SW480 (cell line): ENCODE measurements at regions not wholly inside any gene's neighbourhood (a gene's known extent, or its start where the extent isn't known, plus 50 kb on each side); places are given as distances from the start of the nearest gene placed in this dataset.
"Not testable (repeated sequence)": the region's sequence is repeated elsewhere in the genome, so short reads cannot be mapped to it uniquely, and the experiment has no call there.

ENCODE experiments used
- DNase-seq: peaks from one replicate; pipeline ENCODE4 v3.0.0-alpha.2; 2016; ENCODE audit warnings: low spot score

DNA sequence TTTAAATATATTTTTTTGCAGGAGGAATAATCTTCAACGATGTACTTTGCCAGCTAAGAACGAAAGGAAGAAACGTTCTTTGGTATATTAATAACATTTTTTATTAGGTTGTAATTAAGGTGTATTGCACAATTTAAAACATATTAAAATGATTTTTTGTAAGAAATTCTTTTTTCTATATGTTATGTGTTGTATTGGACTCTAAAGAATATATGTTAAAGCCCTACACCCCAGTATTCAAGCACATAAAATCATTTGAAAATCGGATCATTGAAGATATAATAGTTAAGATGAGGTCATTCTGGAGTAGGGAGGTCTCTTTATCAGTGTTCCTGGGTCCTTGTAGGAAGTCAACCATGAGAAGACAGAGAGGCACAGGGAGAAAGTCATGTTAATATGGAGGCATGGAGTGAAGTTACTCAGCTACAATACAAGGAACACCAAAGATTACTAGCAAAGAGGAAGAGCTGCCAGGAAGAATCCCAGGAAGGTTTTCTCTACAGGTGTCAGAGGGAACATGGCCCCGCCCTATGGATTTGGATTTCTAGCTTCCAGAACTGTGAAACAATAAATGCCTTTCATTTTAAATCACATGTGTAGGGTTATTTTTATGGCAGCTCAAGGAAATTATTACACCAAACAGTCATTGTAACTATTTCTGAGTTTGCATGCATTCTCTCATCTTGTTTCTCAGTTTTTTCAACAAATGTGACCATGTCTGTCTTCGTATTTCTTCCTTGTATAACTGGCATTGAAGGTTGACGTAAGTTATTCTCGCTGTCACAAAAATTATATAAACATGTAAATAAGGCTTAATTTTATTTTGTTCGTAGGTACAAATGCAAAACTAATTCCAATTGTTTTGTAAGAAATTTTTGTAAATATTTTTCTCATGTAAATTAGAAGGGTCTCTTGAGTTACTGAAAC, 75.4 kb upstream of the VPREB1 start:
- DNase-seq, result no peak

DNA sequence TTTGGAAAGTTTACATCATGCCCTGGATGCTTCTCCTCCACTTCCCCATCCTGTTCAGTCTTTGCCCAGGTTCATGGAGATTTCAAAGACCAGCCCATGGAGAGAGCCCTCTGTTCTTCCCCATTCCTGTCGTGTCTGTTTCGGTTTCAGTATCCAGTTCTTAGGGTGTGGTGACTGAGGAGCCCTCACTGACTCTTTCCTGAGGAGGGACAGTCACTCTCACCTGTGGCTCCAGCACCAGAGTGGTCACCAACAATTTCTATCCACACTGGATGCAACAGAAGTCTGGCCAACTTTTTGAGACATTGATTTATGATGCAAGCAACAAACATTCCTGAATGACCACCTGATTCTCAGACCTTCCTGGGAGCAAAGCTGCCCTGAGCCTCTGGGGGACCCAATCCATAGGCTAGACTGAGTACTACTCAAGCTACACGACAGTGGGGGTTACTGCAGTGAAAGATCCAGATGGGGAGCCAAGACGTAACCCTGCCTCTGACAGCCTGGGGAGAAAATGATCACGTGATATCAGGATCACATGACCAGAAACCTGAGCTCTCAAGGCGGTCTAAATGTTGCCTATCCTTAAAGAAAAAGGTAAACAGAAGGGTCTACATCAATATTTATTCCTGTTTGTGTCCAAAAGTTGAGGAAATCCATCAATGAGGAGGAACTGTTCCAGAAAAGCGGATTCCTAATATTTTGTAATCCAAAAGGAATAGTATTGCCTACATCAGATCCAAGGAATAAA, 76.2 kb upstream of the VPREB1 start:
- DNase-seq, result peak; percentile 63

DNA sequence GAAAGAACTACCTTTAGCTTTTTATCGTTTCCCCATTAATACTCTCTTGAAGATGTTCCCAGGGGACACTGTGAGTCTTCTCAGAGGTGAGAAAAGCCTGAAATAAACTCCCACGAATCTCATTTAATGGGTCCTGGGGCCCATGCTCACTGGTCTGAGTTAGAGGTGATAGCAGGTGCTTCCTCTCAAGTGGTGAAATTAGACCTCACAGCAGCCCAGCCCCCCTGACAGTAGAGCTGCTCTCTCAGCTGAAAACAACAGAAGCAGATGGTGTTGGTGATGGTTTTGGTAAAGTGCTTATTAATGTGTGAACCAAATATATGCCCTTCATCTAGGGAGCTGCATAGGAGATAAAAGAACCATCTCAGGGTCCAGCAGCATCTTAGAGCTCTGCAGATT, 76.8 kb upstream of the VPREB1 start:
- no peak for DNase-seq

DNA sequence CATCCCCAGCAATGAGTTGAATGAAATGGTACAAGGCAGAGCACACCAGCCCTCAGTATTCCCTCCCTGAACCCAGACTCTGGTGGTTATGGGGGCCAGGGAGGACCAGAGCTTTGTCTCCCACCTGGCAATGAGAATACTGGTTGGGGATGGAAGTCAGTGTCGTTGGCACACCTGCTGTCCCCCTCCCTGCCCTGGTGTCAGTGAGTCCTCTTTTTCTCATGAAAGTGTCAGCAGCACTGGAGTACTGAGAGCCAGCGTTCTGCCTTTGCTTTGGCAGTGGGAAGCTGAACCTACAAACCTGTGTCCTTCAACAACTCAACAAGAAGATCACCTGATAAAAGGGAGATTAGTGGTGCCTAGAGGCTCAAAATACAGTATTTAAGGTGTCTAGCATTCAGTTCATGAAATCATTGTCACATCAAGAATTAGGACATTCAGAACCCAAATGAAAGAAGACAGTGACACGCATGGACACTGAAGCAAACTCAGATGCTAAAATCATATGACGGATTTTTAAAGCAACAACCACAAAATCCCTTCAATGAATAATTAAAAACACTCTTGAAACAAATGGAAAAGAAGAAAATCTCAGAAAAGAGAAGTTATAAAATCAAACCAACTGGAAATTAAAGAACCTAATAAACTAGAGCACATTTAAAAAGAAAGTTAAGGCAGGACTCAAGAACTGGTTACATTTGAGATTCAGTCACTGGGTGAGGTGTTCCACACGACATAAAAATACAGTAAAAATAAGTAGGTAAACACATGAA, 77.5 kb upstream of the VPREB1 start:
- DNase-seq, result no peak

DNA sequence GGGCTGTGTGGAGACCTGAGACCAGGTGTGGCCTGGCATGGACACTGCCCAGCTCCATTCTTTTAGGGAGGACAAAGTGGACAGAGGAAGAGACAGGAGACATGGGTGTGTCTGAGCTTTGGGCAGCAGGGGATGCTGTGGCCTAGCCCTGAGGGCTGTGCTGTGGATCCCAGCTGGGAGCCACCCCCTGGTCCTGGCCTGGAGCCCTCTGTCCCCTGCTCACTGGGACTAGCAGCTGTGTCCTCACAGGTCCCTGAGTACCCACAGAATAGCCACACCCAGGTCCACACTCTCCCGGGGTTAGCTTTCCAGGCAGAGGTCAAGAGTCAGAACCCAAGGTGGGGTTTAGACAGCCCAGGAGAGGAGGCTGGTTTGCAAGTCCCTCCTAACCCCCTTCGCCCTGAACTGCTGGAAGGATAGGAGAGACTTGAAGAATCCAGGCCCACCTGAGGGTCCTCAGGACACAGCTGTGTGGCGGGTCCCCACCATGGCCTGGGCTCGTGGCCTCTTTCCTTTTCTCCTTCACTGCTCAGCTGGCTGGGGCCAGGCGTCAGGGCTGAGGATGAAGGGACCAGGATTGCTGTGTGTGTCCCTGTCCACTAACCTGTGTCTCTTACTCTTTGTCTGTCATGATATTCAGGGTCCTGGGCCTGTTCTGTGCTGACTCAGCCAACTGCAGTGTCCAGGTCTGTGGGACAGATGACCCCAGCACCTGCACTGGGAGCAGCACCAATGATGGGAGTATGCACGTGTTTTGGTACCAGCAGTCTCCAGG, 78.5 kb upstream of the VPREB1 start:
- no peak for DNase-seq

DNA sequence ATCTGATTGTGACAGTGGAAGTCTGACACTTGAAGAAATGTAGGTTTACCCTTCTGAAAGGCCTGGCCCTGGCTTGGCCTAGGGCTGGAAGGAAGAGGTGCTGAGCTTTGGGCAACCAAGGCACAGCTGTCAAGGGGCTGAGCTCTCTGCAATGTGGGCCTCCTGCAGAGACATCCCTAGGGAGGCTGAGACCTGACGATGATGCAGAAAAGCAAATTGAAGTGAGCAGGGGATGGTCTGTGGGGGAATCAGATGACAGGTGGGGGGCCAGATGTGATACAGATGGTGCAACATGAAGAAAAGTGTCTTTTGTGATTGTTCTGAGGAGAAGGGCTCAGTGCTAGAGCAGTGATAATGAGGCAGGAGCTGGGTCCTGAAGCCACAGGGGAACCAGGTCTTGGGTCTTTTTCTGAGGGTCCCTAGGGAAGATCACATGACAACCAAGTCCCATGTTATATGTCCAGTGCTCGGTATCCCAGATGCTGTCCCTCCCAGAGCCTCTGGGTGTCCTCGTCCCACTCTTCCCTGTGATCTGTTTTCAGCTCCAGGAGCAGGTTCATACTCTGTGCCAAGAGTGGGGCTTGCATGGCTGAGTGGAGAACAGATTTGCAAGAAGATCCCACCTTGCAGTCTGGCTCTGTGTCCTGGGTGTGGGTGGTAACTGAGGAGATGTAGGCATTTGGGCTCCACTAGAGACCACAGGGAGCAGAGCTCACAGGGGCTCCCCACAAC, 79.9 kb upstream of the VPREB1 start:
- no peak for DNase-seq

DNA sequence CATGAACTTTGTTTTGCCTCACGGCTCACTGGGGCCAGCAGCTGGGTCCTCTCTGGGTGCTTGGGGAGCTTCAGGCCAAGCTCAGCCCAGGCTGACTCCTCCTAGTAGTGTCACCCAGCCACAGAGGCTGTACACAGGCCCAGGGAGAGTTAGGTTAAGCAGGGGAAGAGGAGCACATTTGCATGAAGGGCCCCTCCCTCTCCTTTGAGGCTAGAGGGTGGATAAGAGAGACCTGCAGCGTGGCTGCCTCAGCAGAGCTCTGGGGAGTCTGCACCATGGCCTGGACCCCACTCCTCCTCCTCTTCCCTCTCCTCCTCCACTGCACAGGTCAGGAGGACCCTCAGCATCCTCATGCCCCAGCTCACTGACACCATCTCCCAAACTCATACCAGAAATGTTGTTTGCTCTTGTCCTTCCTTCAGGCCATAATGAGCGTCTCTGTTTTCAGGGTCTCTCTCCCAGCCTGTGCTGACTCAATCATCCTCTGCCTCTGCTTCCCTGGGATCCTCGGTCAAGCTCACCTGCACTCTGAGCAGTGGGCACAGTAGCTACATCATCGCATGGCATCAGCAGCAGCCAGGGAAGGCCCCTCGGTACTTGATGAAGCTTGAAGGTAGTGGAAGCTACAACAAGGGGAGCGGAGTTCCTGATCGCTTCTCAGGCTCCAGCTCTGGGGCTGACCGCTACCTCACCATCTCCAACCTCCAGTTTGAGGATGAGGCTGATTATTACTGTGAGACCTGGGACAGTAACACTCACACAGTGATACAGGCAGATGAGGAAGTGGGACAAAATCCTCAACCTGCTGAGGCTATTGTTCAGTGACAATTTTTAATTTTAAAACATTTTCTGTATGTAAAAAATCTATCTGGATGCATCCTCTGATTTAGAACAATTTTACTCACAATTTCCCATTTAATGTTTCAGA, 82.4 kb upstream of the VPREB1 start:
- DNase-seq, result no peak

DNA sequence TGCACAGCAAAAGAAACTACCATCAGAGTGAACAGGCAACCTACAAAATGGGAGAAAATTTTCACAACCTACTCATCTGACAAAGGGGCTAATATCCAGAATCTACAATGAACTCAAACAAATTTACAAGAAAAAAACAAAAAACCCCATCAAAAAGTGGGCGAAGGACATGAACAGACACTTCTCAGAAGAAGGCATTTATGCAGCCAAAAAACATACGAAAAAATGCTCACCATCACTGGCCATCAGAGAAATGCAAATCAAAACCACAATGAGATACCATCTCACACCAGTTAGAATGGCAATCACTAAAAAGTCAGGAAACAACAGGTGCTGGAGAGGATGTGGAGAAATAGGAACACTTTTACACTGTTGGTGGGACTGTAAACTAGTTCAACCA, 83.8 kb upstream of the VPREB1 start:
- not testable (repeated sequence) for DNase-seq

DNA sequence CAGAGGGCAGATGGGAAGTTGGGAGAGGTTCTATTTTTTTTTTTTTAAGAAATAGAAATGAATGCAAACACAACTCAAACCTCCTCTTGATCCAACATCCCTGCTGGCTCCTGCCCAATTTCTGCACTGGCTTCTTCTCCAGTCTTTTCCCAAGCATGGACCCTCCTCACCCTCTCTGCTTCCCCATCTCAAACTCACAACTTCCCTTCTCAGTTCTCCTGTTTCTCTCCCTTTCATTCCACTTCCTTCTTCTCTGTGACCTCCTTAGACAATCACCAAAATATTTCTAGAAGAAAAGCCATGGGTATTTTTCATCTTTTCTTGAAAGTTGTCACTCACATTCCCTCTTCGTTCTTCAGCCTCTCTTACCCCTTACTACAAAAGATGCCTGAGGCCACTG, 85.2 kb upstream of the VPREB1 start:
- no peak for DNase-seq

DNA sequence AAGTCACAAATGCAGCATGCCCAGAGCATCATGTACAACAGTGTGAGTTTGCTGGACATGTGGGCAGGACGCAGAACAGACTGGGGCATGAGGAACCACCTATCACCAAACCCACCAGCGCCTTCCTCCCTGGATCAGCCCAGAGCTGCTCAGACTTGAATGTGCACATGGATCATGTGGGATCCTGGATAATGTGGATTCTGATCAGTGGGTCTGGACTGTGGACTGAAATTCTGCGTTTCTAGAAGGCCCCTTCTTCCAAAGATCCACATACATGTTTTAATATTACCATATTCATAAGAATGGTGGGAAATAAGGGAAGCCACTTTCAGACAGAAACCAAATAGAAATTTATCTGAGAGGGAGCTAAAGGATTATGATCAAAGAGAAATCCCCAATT, 85.6 kb upstream of the VPREB1 start:
- DNase-seq, result no peak

DNA sequence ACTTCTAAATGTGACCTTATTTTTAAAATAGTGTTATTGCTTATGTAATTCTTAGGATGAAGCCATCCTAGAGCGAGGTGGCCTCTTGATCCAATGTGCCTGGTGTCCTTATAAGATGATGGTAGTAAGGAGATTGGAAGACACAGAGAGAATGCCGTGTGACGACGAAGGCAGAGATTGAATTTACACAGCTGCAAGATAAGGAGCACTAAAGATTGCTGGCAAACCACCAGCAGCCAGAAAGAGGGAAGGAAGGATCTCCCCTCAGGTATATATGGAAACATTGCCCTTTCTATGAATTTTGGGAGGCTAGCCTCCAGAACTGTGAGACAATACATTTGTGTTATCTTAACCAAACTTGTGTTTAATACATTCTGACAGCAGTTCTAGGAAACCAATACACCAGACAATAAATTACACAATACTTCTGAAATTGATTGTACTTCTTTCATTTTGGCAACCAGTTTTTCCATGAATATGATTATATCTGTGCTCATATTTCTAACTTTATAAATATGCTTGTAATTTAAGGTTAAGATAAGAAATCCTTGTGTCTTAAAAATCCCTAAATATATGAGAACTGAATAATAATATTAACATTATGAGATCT, 86.3 kb upstream of the VPREB1 start:
- DNase-seq, result no peak

DNA sequence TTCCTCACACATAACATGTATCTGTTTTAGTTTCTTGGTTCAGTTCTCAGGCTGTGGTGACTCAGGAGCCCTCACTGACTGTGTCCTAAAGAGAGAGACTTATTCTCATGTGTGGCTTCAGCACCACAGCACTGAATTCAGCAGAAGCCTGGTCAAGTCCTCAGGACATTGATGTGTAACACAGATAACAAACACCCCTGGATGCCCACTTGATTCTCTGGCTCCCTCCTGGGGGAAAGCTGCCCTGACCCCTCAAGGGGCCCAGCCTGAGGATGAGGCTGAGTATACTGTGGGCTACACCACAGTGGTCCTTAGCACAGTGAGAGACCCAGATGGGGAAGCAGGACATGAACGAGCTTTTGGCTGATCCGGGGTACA, 87.2 kb upstream of the VPREB1 start:
- no peak for DNase-seq

DNA sequence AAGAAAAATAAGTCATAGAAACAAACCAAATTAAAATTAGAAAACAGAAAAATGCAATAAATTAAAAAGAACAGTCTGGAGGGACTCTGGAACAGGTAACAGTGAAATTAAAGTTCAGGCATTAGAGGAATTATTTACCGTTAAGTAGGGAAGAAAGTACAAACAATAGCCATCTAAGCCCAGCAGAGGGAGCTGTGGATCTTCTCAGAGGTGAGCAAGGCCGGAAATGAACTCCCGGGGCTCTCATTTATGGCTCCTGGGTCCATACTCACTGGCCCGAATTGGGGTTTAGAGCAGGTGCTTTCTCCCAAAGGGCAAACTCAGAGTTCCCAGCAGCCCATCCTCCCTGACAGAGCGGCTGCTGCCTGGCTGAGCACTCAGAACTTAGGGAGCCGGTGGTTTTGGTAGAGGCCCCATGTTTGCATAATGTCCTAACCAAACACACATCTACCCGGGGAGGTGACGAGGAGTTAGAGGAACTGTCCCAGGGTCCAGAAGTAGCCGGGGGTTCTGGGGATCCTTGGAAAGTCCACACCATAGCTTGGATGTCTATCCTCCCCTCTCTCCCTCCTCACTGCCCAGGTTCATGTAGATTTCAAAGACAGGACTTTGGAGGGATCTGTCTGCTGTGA, 87.8 kb upstream of the VPREB1 start:
- DNase-seq, result peak; percentile 66

DNA sequence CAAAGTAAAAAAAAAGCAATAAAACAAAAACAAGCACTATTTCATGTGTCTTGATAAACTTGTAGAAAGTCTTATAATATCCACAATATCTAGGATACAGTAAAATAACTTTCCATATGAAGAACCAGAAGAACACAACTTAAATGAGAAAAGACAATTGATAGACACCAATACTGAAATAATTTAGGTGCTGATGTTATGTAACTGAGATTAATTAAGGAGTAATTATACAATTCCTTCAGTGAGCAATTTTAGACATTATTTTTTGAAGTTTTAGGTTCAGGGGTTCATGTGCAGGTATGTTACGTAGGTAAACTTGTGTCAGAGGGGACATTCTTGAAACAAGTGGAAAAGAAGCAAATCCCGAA, 88.3 kb upstream of the VPREB1 start:
- no peak for DNase-seq

DNA sequence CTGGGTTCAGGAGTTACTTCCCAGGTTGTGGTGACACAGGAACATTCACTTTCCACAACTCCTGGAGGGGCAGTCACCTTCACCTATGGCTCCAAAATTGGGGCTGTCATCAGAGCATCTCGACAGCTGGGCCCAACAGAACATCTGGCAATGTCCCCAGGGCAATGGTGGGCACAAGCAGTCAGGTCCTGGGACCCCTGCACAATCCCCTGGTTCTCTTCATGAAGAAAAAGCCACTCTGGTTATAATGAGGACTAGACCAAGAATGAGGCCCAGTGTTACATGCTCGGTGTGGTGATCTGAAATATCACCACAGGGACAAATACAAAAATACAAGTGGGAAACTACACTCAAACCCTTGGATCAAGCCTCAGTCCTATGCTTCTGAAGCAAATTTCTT, 89.0 kb upstream of the VPREB1 start:
- no peak for DNase-seq

DNA sequence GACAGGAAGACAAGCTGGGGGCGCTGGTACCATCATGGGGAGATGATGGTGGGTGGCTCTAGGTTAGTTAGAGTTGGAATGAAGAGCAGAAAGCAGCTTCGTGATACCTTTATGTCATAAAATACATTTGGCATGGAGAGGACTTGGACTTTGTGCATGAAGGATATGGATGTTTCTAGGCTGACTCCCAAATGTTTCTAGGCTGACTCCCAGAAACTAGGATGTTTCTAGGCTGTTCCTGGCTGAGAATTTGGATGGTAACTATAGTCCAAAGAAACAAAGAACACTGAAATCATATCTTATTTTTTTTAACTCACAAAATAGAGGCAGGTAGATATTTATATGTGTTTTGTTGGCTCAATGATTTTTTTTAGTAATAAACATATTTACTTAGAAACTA, 89.4 kb upstream of the VPREB1 start:
- no peak for DNase-seq

DNA sequence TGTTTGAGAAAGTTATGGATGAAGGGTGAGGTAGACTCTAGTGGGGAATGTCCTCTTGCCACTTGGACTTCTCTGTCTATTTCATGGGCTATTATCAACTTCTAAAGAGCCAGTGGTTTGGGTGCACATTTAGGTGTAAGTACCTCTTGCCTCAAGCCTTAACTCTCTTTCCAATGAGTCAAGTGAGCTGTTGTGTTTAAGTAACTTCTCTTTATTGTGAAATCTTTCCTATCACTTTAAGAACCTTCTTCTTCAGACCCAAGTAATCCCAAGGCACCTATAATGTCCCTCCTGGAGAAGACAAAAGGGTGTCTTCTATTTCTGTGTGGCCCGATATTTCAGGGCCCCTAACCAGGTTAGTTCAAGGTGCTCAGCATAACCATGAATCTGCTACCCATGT, 90.5 kb upstream of the VPREB1 start:
- DNase-seq, result no peak

DNA sequence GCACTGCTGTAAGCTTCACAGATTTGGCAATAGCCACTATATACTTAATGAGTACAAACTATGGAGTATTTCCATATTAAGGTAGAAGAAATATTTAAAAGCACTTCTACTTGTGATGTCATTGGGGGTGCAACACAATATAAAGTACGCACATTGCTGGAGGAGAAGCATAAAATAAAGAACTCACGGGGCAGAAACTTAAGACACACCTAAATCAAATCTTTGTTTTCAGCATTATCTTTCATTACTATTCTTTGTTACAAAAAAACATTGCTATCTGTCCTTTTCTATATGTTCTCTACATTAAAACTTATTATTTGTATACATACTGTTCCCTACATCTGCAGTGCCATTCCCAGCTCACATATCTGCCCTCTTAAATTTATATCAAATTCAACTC, 93.3 kb upstream of the VPREB1 start:
- no peak for DNase-seq

DNA sequence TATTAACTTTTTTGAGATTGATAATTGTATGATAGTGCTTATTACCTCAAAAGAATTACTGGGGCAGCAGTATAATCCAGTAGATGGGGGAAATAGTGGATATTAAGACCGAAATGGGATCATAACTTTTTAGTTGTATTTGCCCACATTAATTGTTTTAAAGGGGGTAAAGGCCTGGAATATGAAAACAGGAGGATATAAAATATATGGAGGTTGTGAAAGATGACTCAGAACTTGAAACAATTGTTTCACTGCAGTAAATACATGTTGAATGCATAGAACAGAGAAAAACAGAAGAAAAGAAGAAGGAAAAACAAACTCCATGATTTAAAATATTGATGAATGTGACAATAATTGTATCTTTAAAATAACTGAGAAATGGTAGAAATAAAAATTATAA, 94.1 kb upstream of the VPREB1 start:
- no peak for DNase-seq
